ENCODE measurements at regions not wholly inside any gene's neighbourhood (a gene's known extent, or its start where the extent isn't known, plus 50 kb on each side); places are given as distances from the start of the nearest gene placed in this dataset.

DNA sequence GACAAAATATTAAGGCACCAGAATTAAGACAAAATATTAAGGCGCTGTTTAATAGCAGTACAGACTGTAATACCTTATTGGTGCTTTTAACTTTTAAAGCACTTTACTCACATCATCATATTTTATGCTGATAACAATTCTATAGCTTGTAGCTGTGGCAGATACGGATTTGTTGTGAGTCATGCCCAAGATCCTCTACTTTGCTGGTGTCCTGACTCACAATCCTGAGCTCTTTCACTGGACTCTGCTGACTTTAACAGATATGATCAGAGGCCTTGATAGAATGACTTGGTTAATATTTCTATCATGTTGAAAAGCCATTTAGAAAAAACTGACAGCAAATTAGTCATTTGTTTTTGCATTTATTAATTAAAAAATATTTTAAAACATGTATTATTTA lies 99.0 kb upstream of the PKP2 start:
- H3K4me2 ChIP-seq, result no peak overlapping the region
- H3K9me3 ChIP-seq (ENCODE audit: low read depth), result no peaks in the 10 kb centered on the region
- no peak overlapping the region for H3K9ac ChIP-seq
- H3K27ac ChIP-seq, result no peak overlapping the region
- no peaks in the 10 kb centered on the region for H3K9me3 Mint-ChIP-seq
- H4K20me1 ChIP-seq (ENCODE audit: low read depth), result no peaks in the 10 kb centered on the region
- H3K4me1 ChIP-seq, result no peaks in the 10 kb centered on the region
- no peaks in the 10 kb centered on the region for H3K36me3 ChIP-seq
- no peak overlapping the region for H3K4me3 Mint-ChIP-seq
- peaks cover 27% of the 10 kb centered on the region for H3K4me1 Mint-ChIP-seq
- no peaks in the 10 kb centered on the region for H3F3A ChIP-seq (ENCODE audit: low read depth)
- H3K27me3 ChIP-seq, result no peaks in the 10 kb centered on the region
- no peak for TF ChIP-seq EZH2phosphoT487 (IDR thresholded peaks at IDR 0.05)
- TF ChIP-seq EZH2 (IDR thresholded peaks at IDR 0.05), result no peak
- TF ChIP-seq, protein P1, sequence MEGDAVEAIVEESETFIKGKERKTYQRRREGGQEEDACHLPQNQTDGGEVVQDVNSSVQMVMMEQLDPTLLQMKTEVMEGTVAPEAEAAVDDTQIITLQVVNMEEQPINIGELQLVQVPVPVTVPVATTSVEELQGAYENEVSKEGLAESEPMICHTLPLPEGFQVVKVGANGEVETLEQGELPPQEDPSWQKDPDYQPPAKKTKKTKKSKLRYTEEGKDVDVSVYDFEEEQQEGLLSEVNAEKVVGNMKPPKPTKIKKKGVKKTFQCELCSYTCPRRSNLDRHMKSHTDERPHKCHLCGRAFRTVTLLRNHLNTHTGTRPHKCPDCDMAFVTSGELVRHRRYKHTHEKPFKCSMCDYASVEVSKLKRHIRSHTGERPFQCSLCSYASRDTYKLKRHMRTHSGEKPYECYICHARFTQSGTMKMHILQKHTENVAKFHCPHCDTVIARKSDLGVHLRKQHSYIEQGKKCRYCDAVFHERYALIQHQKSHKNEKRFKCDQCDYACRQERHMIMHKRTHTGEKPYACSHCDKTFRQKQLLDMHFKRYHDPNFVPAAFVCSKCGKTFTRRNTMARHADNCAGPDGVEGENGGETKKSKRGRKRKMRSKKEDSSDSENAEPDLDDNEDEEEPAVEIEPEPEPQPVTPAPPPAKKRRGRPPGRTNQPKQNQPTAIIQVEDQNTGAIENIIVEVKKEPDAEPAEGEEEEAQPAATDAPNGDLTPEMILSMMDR (IDR thresholded peaks at IDR 0.05), result no peak
- no peak overlapping the region for H3K27ac Mint-ChIP-seq
- no peak for DNase-seq (ENCODE audit: low spot score)
- no peaks in the 10 kb centered on the region for H3K36me3 Mint-ChIP-seq
- H3K4me3 ChIP-seq, result no peak overlapping the region
- H3K79me2 ChIP-seq (ENCODE audit: low read depth), result no peaks in the 10 kb centered on the region
- no peak overlapping the region for H2AFZ ChIP-seq (replicated peaks)
- H3K27me3 Mint-ChIP-seq (ENCODE audit: insufficient read depth, low read depth), result no peaks in the 10 kb centered on the region

DNA sequence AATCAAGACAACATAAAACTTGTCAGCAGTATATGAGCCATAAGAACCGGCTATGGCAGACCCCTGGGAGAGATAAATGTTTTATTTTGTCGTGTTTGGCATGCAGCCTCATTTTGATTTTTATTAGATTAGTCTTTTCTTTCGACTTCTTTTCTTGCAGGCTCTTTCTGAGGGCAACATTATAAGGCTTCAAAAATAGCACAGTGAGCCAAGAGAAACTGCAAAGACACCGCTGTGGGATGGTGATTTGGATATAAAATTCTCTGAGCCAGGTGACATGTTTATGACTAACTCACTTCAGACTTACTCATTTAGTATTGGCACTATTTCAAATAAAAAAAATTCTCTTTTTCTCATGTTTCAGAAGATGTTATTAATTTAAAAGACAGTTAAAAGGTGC lies 96.8 kb upstream of the PKP2 start:
- H3K36me3 Mint-ChIP-seq, result no peaks in the 10 kb centered on the region
- H3K27me3 Mint-ChIP-seq (ENCODE audit: insufficient read depth, low read depth), result no peaks in the 10 kb centered on the region

DNA sequence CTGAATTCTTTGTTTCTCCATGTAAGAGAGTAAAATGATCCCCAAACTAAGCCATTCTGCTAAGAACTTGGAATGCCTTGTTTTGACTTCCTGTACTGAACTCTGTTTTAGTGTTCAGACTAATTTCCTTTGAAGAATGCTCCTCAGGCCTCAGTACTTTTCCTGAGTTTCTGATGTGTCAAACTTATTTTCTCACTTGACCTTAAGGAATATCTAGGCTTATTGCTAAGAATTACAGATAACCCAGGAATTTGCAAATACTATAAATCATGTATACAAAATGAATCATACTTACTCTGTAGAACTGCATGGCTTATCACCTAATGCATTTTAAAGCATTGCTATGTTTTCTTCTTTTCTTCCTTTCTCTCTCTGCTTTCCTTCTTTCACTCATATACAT lies 93.1 kb upstream of the PKP2 start:
- no peak for DNase-seq (ENCODE audit: low spot score)
- Histone ChIP-seq H4K20me1 (ENCODE audit: low read depth) (no peaks in the 10 kb centered on the region), H3K4me2 (no peak overlapping the region), H3K9me3 (ENCODE audit: low read depth) (no peaks in the 10 kb centered on the region), H3F3A (ENCODE audit: low read depth) (no peaks in the 10 kb centered on the region), H3K79me2 (ENCODE audit: low read depth) (no peaks in the 10 kb centered on the region), H3K36me3 (no peaks in the 10 kb centered on the region), H3K27me3 (no peaks in the 10 kb centered on the region), H3K4me1 (peaks cover 7% of the 10 kb centered on the region), H3K27ac (no peak overlapping the region), H3K4me3 (no peak overlapping the region), H2AFZ (replicated peaks) (no peak overlapping the region), H3K9ac (no peak overlapping the region)
- H3K4me1 Mint-ChIP-seq, result peaks cover 41% of the 10 kb centered on the region
- no peaks in the 10 kb centered on the region for H3K36me3 Mint-ChIP-seq
- H3K9me3 Mint-ChIP-seq, result no peaks in the 10 kb centered on the region
- no peaks in the 10 kb centered on the region for H3K27me3 Mint-ChIP-seq (ENCODE audit: insufficient read depth, low read depth)
- H3K4me3 Mint-ChIP-seq, result no peak overlapping the region
- no peak overlapping the region for H3K27ac Mint-ChIP-seq
- TF ChIP-seq EZH2phosphoT487 (IDR thresholded peaks at IDR 0.05) (no peak), EZH2 (IDR thresholded peaks at IDR 0.05) (no peak)
- TF ChIP-seq, protein P1 (IDR thresholded peaks at IDR 0.05), result no peak

More for the DNA sequence above, 96.8 kb upstream of the PKP2 start:
- TF ChIP-seq EZH2phosphoT487 (IDR thresholded peaks at IDR 0.05) (no peak), EZH2 (IDR thresholded peaks at IDR 0.05) (no peak)
- TF ChIP-seq, protein P1 (IDR thresholded peaks at IDR 0.05), result no peak
- no peak for DNase-seq (ENCODE audit: low spot score)
- no peaks in the 10 kb centered on the region for H3F3A ChIP-seq (ENCODE audit: low read depth)
- H3K4me3 ChIP-seq, result no peak overlapping the region
- no peaks in the 10 kb centered on the region for H3K36me3 ChIP-seq
- H3K9ac ChIP-seq, result no peak overlapping the region
- no peak overlapping the region for H2AFZ ChIP-seq (replicated peaks)
- H3K79me2 ChIP-seq (ENCODE audit: low read depth), result no peaks in the 10 kb centered on the region
- H3K9me3 ChIP-seq (ENCODE audit: low read depth), result no peaks in the 10 kb centered on the region
- no peaks in the 10 kb centered on the region for H4K20me1 ChIP-seq (ENCODE audit: low read depth)
- no peak overlapping the region for H3K27ac Mint-ChIP-seq
- H3K4me1 Mint-ChIP-seq, result peaks cover 41% of the 10 kb centered on the region
- H3K4me2 ChIP-seq, result no peak overlapping the region
- no peak overlapping the region for H3K27ac ChIP-seq
- no peaks in the 10 kb centered on the region for H3K9me3 Mint-ChIP-seq
- H3K27me3 ChIP-seq, result no peaks in the 10 kb centered on the region
- H3K4me3 Mint-ChIP-seq, result no peak overlapping the region
- H3K4me1 ChIP-seq, result peaks cover 7% of the 10 kb centered on the region

All from neural progenitor cell (in vitro differentiated cells).